H1 (cell line): ENCODE measurements at regions not wholly inside any gene's neighbourhood (a gene's known extent, or its start where the extent isn't known, plus 50 kb on each side); places are given as distances from the start of the nearest gene placed in this dataset.

Source experiments
- CTCF ChIA-PET: fragments of 300-600 bp; sonication (Branson Sonifier 250); formaldehyde crosslinking; loops from one replicate; lab custom pipeline; 2021; ENCODE audit not compliant: partially characterized antibody; lab: Charles Lee
- POLR2A ChIA-PET: fragments of 300-600 bp; sonication (Branson Sonifier 250); formaldehyde crosslinking; loops from one replicate; lab custom pipeline; 2021; ENCODE audit warnings: inconsistent platforms; ENCODE audit not compliant: partially characterized antibody; lab: Charles Lee
- DNase-seq, 2 experiments: peaks; one replicate each; pipeline versions ENCODE4 v3.0.0 to v3.0.0-alpha.2; 2010 to 2022; ENCODE audit warnings: low spot score in 2 of 2, low read depth in 1 of 2, mixed read lengths in 1 of 2
- FAIRE-seq: peaks from 2 replicates; lab custom pipeline; 2011; peaks lifted over from hg19 to GRCh38; lab: Jason Lieb, UNC
- H2AFZ ChIP-seq: 2 replicates; pipeline ENCODE4 v1.8.1; 2012; ENCODE audit warnings: low read length, inconsistent platforms
- H2AK5ac ChIP-seq: 2 replicates; pipeline ENCODE4 v1.6.1; 2013; ENCODE audit warnings: low read depth, low read length
- H2BK120ac ChIP-seq: replicated peaks from 2 replicates; pipeline ENCODE3; 2013; ENCODE audit warnings: low read depth, low read length, inconsistent platforms
- H2BK12ac ChIP-seq: 2 replicates; pipeline ENCODE4 v1.6.1; 2013; ENCODE audit warnings: low read depth, low read length
- H2BK15ac ChIP-seq: 2 replicates; pipeline ENCODE4 v1.6.1; 2013; ENCODE audit warnings: low read length
- H2BK20ac ChIP-seq: 2 replicates; pipeline ENCODE4 v1.6.1; 2013; ENCODE audit warnings: low read length
- H2BK5ac ChIP-seq: 2 replicates; pipeline ENCODE4 v1.6.1; 2013; ENCODE audit warnings: low read depth, low read length
- H3K14ac ChIP-seq: 2 replicates; pipeline ENCODE4 v1.6.1; 2013; ENCODE audit warnings: inconsistent platforms; ENCODE audit not compliant: insufficient read length
- H3K18ac ChIP-seq: 2 replicates; pipeline ENCODE4 v1.6.1; 2013; ENCODE audit warnings: low read length; ENCODE audit errors: extremely low read depth
- H3K23ac ChIP-seq: 2 replicates; pipeline ENCODE4 v1.6.1; 2013; ENCODE audit warnings: inconsistent platforms; ENCODE audit not compliant: insufficient read length
- H3K23me2 ChIP-seq: 2 replicates; pipeline ENCODE4 v1.6.1; 2013; ENCODE audit warnings: low read depth, low read length
- H3K27ac ChIP-seq: 2 replicates; pipeline ENCODE4 v1.6.1; 2011; ENCODE audit warnings: low read depth, low read length, inconsistent platforms
- H3K27me3 ChIP-seq, 4 experiments: replicated peaks in 1 of 4; 1 replicate in 1 of 4; 2 replicates in 3 of 4; pipeline versions ENCODE4 v1.6.1 to v1.8.1; 2011 to 2013; ENCODE audit warnings: low read length in 3 of 4, mild to moderate bottlenecking in 3 of 4, inconsistent platforms in 2 of 4, mixed read lengths in 2 of 4, moderate library complexity in 1 of 4; ENCODE audit not compliant: control insufficient read depth in 3 of 4, insufficient read depth in 3 of 4; ENCODE audit errors: extremely low read depth in 1 of 4
- H3K36me3 ChIP-seq, 4 experiments: 2 replicates each; pipeline versions ENCODE4 v1.6.1 to v1.8.1; 2011 to 2013; ENCODE audit warnings: mild to moderate bottlenecking in 4 of 4, low read length in 3 of 4, moderate library complexity in 2 of 4, control low read depth in 1 of 4, inconsistent platforms in 1 of 4; ENCODE audit not compliant: insufficient read depth in 4 of 4, control insufficient read depth in 2 of 4
- H3K4ac ChIP-seq: replicated peaks from 2 replicates; pipeline ENCODE3; 2013; ENCODE audit warnings: low read length, low read depth, mixed read lengths, inconsistent platforms; ENCODE audit not compliant: insufficient read length
- H3K4me1 ChIP-seq, 4 experiments: replicated peaks in 1 of 4; 1 replicate in 1 of 4; 2 replicates in 3 of 4; pipeline versions ENCODE4 v1.6.1 to v1.8.1; 2011 to 2013; ENCODE audit warnings: low read length in 3 of 4, inconsistent platforms in 2 of 4, mixed read lengths in 1 of 4; ENCODE audit not compliant: insufficient read depth in 4 of 4, control insufficient read depth in 3 of 4
- H3K4me2 ChIP-seq, 2 experiments: 2 replicates each; pipeline versions ENCODE4 v1.6.1 to v1.8.1; 2011 to 2013; ENCODE audit warnings: low read depth in 2 of 2, low read length in 2 of 2, control low read depth in 1 of 2, inconsistent platforms in 1 of 2, mild to moderate bottlenecking in 1 of 2; ENCODE audit not compliant: insufficient read depth in 1 of 2
- H3K4me3 ChIP-seq, 4 experiments: fragments of 200-600, 300-600 bp in 1 of 4; sonication (generic), shearing (Covaris generic), sonication (Bioruptor Twin) in 1 of 4; 2 replicates each; pipeline versions ENCODE4 v1.5.1 to v1.8.1; 2011 to 2016; ENCODE audit warnings: low read length in 4 of 4, low read depth in 3 of 4, control low read depth in 2 of 4, inconsistent platforms in 2 of 4, mild to moderate bottlenecking in 2 of 4, mixed read lengths in 1 of 4, moderate library complexity in 1 of 4; ENCODE audit not compliant: insufficient read depth in 2 of 4; ENCODE audit errors: extremely low read depth in 1 of 4
- H3K56ac ChIP-seq: replicated peaks from 2 replicates; pipeline ENCODE3; 2013; ENCODE audit warnings: low read depth, mild to moderate bottlenecking, mixed read lengths, low read length, inconsistent platforms; ENCODE audit not compliant: insufficient read length
- H3K79me1 ChIP-seq: 2 replicates; pipeline ENCODE4 v1.6.1; 2013; ENCODE audit warnings: low read depth, low read length, control low read depth
- H3K79me2 ChIP-seq, 2 experiments: 2 replicates each; pipeline versions ENCODE4 v1.6.1 to v1.8.1; 2012 to 2013; ENCODE audit warnings: low read length in 2 of 2, mild to moderate bottlenecking in 2 of 2, inconsistent platforms in 1 of 2; ENCODE audit not compliant: insufficient read depth in 2 of 2, control insufficient read depth in 1 of 2
- H3K9ac ChIP-seq, 4 experiments: replicated peaks in 1 of 4; 1 replicate in 1 of 4; 2 replicates in 3 of 4; pipeline versions ENCODE4 v1.6.1 to v1.8.1; 2011 to 2013; ENCODE audit warnings: low read depth in 3 of 4, low read length in 3 of 4, control low read depth in 2 of 4, mild to moderate bottlenecking in 2 of 4, moderate library complexity in 2 of 4, inconsistent platforms in 1 of 4; ENCODE audit errors: extremely low read depth in 1 of 4
- H3K9me3 ChIP-seq, 2 experiments: 2 replicates each; pipeline versions ENCODE4 v1.6.1 to v1.8.1; 2012 to 2013; ENCODE audit warnings: mild to moderate bottlenecking in 2 of 2, moderate library complexity in 2 of 2, control low read depth in 1 of 2, inconsistent platforms in 1 of 2, low read depth in 1 of 2, low read length in 1 of 2, mixed read lengths in 1 of 2; ENCODE audit not compliant: insufficient read depth in 2 of 2
- H4K20me1 ChIP-seq, 2 experiments: replicated peaks in 1 of 2; 2 replicates each; pipeline versions ENCODE3 to v1.8.1; 2011 to 2013; ENCODE audit warnings: inconsistent platforms in 2 of 2, low read length in 2 of 2, mild to moderate bottlenecking in 1 of 2; ENCODE audit not compliant: insufficient read depth in 2 of 2, control insufficient read depth in 1 of 2
- H4K5ac ChIP-seq: 2 replicates; pipeline ENCODE4 v1.6.1; 2013; ENCODE audit warnings: low read length, low read depth, mixed read lengths, inconsistent platforms; ENCODE audit not compliant: insufficient read length
- H4K8ac ChIP-seq: 2 replicates; pipeline ENCODE4 v1.8.0; 2013; ENCODE audit warnings: mild to moderate bottlenecking, moderate library complexity, low read length, inconsistent platforms; ENCODE audit not compliant: insufficient read depth; ENCODE audit errors: extremely low read depth
- H4K91ac ChIP-seq: replicated peaks from 2 replicates; pipeline ENCODE3; 2013; ENCODE audit warnings: low read length, mixed read lengths, inconsistent platforms; ENCODE audit not compliant: insufficient read length
- ASH2L ChIP-seq: fragments of 200-600, 300-600 bp; sonication (generic); IDR thresholded peaks from one replicate; pipeline ENCODE4 v1.7.1; 2017; ENCODE audit warnings: low read length
- HDAC2 ChIP-seq, 2 experiments: fragments of 300-600 bp in 1 of 2; sonication (generic) in 1 of 2; IDR thresholded peaks; 2 replicates each; pipeline ENCODE4 v1.6.1; 2011 to 2012; ENCODE audit warnings: low read depth in 2 of 2, low read length in 2 of 2, mild to moderate bottlenecking in 2 of 2, moderate library complexity in 2 of 2, borderline replicate concordance in 1 of 2, inconsistent platforms in 1 of 2
- POLR2AphosphoS5 ChIP-seq: IDR thresholded peaks from 2 replicates; pipeline ENCODE4 v1.6.1; 2011; ENCODE audit warnings: low read depth, low read length
- SRF ChIP-seq: IDR thresholded peaks from 2 replicates; pipeline ENCODE4 v1.6.1; 2011; ENCODE audit warnings: mild to moderate bottlenecking, low read depth, low read length, moderate library complexity
- WGBS, 2 experiments: shearing (Covaris generic) in 1 of 2; methylation state at CpG; one replicate each; pipeline versions ENCODE4 v1.1.6 to v1.1.7; 2013 to 2015; ENCODE audit warnings: low lambda C conversion rate in 2 of 2, mixed read lengths in 2 of 2, inconsistent platforms in 1 of 2, low coverage in 1 of 2, missing lambda C conversion rate in 1 of 2; ENCODE audit not compliant: insufficient replicate concordance in 2 of 2, insufficient coverage in 1 of 2, insufficient read length in 1 of 2; ENCODE audit errors: extremely low coverage in 1 of 2, missing lambda C conversion rate in 1 of 2; 5-methylcytosine and 5-hydroxymethylcytosine counted together

DNA sequence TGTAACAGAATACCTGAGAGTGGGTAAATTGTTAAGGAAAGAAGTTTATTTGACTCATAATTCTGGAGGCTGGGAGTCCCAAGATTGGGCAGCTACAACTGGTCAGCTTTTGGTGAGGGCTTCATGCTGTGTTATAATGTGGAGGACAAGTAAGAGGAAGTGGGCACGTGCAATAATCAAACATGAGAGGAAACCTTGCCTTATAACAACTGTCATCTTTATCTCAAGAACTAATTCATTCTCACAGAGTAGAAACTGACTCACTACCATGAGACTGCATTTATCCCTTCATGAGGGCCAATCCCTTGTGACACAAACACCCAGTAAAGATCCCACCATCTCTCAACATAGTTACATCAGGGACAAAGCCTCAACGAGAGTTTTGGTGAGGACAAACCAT lies 318.1 kb upstream of the NT5C1B start:
- Histone ChIP-seq H3K56ac (no peak overlapping the region), H3K79me2 (no peaks in the 10 kb centered on the region), H3K14ac (no peak overlapping the region), H3K18ac (no peak overlapping the region), H3K4ac (no peak overlapping the region), H2BK15ac (no peak overlapping the region), H3K4me1 (no peaks in the 10 kb centered on the region; a peak in 1 of 7 replicates)
- no peak for FAIRE-seq
- WGBS, 2 experiments, result 73% methylated on average over 2 of the region's 2 CpGs; no CpG with 5 or more reads in 1 of the 2 experiments
- TF ChIP-seq SRF, result no peak
- no peak for TF ChIP-seq ASH2L
- no peak for TF ChIP-seq HDAC2 (IDR thresholded peaks at IDR 0.05; ENCODE audit: borderline replicate concordance in 1 of 2, low read depth in 2 of 2, low read length in 2 of 2)
- TF ChIP-seq POLR2AphosphoS5, result no peak
- TF ChIP-seq, all 59 proteins: peak for 0
- H4K8ac ChIP-seq, result no peak overlapping the region
- H3K9me3 ChIP-seq, result no peaks in the 10 kb centered on the region
- H3K23me2 ChIP-seq, result peaks cover 10% of the 10 kb centered on the region; the same call in 1 of the 2 replicates
- H4K91ac ChIP-seq, result no peak overlapping the region
- no peak overlapping the region for H2BK20ac ChIP-seq
- no peaks in the 10 kb centered on the region for H3K36me3 ChIP-seq
- no peak for DNase-seq
- H3K4me2 ChIP-seq, result no peak overlapping the region
- no peak overlapping the region for H2AFZ ChIP-seq
- no peak overlapping the region for H4K5ac ChIP-seq
- H3K4me3 ChIP-seq, result no peak overlapping the region
- no peak overlapping the region for H2BK5ac ChIP-seq
- H3K79me1 ChIP-seq, result no peaks in the 10 kb centered on the region
- H3K9ac ChIP-seq, result no peak overlapping the region
- no peak overlapping the region for H2BK120ac ChIP-seq
- H2AK5ac ChIP-seq, result no peak overlapping the region
- H3K23ac ChIP-seq, result no peak overlapping the region
- H3K27ac ChIP-seq, result no peak overlapping the region
- no peak overlapping the region for H2BK12ac ChIP-seq
- no peaks in the 10 kb centered on the region for H4K20me1 ChIP-seq
- H3K27me3 ChIP-seq, result no peaks in the 10 kb centered on the region
- POLR2A ChIA-PET, result no interaction called here
- CTCF ChIA-PET, result no interaction called here
